ENCODE measurements at regions not wholly inside any gene's neighbourhood (a gene's known extent, or its start where the extent isn't known, plus 50 kb on each side); places are given as distances from the start of the nearest gene placed in this dataset.

DNA sequence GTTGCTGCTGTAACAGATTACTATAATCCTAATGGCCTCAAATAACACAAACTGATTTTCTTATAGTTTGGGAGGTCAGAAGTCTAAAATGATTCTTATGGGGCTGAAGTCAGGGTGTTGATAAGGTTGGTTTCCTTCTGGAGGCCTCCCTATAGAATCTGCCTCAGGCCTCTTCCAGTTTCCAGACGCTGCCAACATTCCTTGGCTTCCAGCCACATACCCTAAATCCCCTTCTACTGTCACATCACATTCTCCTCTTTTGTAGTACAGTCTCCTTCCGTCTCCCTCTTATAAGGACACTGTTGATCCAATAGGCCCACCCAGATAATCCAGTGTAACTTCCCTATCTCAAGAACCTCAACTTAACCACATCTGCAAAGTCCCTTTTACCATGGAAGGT is 145.3 kb upstream of the NCAM2 start:
- TF ChIP-seq EZH2 (IDR thresholded peaks at IDR 0.05; ENCODE audit: borderline replicate concordance, low read length) (no peak), CTCF (conservative IDR thresholded peaks at IDR 0.05 in 1 of 2, IDR thresholded peaks at IDR 0.05 in 1 of 2; ENCODE audit: extremely low read depth in 1 of 2, insufficient read depth in 1 of 2, low read depth in 1 of 2, low read length in 2 of 2) (no peak)

Data from mammary epithelial cell (primary cell).